GM10248 (cell line): ENCODE measurements at regions not wholly inside any gene's neighbourhood (a gene's known extent, or its start where the extent isn't known, plus 50 kb on each side); places are given as distances from the start of the nearest gene placed in this dataset.

ENCODE experiments used
- CTCF ChIA-PET: fragments of 300-600 bp; sonication (Branson Sonifier 250); formaldehyde crosslinking; extraction: SDS; loops from one replicate; lab custom pipeline; 2021; ENCODE audit warnings: antibody characterized with exemption; lab: Yijun Ruan, JAX
- POLR2A ChIA-PET: fragments of 350-650 bp; sonication (Branson Sonifier 250); formaldehyde crosslinking; extraction: SDS; loops from one replicate; lab custom pipeline; 2020; ENCODE audit warnings: antibody characterized with exemption; lab: Yijun Ruan, JAX
- DNase-seq: peaks from one replicate; pipeline ENCODE4 v3.0.0; 2012; ENCODE audit errors: extremely low spot score
- CTCF ChIP-seq: IDR thresholded peaks from 2 replicates; pipeline ENCODE4 v1.5.1; 2012; ENCODE audit warnings: mild to moderate bottlenecking, low read depth; ENCODE audit errors: extremely low read depth, missing control alignments, control extremely low read depth

GRCh38 chr18:30072609-30073385 lies 969.7 kb downstream of the DSC3 start:
- ChIA-PET POLR2A (no interaction called here), CTCF (interaction anchor here (1.3 kb wide), 1 partner anchor 8 kb away, joined by 4 read pairs; no protein-coding TSS in a partner anchor)
- no peak for TF ChIP-seq CTCF
- DNase-seq: no peak

DNA sequence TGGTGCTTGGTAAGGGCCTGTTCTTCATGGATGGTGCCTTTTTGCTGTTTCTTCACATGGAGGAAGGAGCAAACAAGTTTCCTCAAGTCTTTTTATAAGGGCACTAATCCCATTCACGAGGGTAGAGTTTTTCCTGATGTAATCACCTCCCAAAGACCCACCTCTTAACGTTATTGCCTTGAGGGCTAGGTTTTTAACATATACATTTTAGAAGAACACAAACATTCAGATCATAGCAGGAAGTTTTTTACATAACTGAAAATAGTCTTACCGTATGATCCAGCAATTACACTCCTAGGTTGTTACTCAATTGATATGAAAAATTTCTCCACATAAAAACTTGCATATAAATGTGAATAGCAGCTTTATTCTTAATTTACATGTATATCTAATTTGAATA lies 976.3 kb downstream of the DSC3 start:
- ChIA-PET POLR2A (no interaction called here), CTCF (no interaction called here)
- no peak for DNase-seq

GRCh38 chr18:30057398-30057797 lies 985.1 kb downstream of the DSC3 start:
- no peak for DNase-seq
- ChIA-PET POLR2A (no interaction called here), CTCF (no interaction called here)
- no peak for TF ChIP-seq CTCF

More for the DNA sequence above, 976.3 kb downstream of the DSC3 start:
- no peak for TF ChIP-seq CTCF

GRCh38 chr18:30056528-30056927 lies 986.0 kb downstream of the DSC3 start:
- no peak for TF ChIP-seq CTCF
- no peak for DNase-seq
- ChIA-PET CTCF (no interaction called here), POLR2A (no interaction called here)

- no peak for DNase-seq
- CTCF ChIA-PET: interaction anchor here (1.8 kb wide), 1 partner anchor 9 kb away, joined by 4 read pairs; no protein-coding TSS in a partner anchor
Observed at GRCh38 chr18:30044496-30044895, 998.0 kb downstream of the DSC3 start.

DNA sequence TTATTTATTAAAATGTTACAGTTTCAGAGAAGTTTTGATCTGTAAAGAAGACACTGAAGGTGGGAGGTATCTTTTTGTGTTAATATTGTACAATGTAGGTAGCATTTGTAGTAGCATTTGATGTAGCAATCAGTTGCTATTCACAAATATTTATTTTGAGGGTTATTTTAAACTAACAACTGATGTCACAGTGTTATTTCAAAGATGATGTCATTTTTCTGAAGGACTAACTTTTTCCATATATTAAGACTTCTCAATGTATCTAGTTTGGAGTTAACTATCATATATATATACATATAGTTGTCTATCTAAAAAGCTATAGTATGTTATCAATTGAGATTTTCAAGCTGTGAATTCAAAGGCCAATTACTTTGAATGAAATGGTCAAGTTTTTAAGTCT lies 1003.3 kb downstream of the DSC3 start:
- CTCF ChIA-PET: no interaction called here
- POLR2A ChIA-PET: no interaction called here
- TF ChIP-seq CTCF: no peak
- no peak for DNase-seq

More at GRCh38 chr18:30044496-30044895, 998.0 kb downstream of the DSC3 start:
- POLR2A ChIA-PET: no interaction called here
- no peak for TF ChIP-seq CTCF
